DND-41 (cell line): ENCODE measurements at regions not wholly inside any gene's neighbourhood (a gene's known extent, or its start where the extent isn't known, plus 50 kb on each side); places are given as distances from the start of the nearest gene placed in this dataset.

Experiments used
- EZH2 ChIP-seq: IDR thresholded peaks from 3 replicates; pipeline ENCODE4 v1.6.1; 2012; ENCODE audit warnings: borderline replicate concordance, low read depth, mild to moderate bottlenecking, moderate library complexity, low read length, inconsistent platforms; ENCODE audit not compliant: severe bottlenecking
- TF ChIP-seq, protein P1 (sequence below): IDR thresholded peaks from 2 replicates; pipeline ENCODE4 v1.5.1; 2012; ENCODE audit warnings: borderline replicate concordance, low read length, moderate library complexity, mild to moderate bottlenecking; ENCODE audit not compliant: poor library complexity, severe bottlenecking; ENCODE audit errors: extremely low read depth

DNA sequence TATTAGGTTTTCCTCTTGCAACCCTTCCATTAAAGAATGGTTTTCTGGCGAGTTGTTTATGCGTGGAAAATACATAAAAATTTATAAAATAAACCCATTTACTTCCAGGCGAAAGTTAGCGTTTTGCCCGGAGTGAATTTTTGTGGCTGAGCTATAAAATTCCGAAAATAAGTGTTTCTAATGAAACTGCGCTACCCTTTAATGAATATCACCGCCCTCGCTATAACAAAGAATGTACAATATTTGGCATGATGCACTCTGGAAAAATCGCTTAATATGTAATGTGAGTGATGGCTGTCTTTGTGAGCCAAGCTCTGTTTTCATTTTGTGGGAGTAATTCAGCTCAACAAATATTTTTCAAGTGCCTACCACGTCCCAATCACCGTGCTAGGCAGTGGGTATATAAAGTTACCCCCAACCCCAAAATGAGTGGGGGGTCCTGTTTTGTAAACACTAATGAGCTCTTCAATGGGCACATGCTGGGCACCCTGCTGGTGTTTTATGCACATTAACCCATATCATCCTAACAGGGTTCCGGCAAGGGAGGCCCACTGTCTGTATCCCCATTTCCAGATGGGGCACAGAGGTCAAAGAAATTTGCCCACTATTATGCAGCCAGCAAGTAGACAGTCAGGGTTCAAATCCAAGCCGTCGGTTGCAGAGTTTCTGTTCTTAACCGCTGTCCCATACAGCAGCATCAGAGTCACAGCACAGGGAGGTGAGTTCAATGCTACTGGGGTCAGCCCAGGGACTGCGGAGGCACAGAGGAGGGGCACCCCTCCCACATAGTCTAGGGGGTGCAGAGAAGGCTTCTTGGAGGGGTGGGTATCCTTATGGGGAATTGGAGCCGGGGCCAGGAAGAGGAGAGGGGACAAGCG lies 65.7 kb upstream of the STX18 start:
- TF ChIP-seq, protein P1, sequence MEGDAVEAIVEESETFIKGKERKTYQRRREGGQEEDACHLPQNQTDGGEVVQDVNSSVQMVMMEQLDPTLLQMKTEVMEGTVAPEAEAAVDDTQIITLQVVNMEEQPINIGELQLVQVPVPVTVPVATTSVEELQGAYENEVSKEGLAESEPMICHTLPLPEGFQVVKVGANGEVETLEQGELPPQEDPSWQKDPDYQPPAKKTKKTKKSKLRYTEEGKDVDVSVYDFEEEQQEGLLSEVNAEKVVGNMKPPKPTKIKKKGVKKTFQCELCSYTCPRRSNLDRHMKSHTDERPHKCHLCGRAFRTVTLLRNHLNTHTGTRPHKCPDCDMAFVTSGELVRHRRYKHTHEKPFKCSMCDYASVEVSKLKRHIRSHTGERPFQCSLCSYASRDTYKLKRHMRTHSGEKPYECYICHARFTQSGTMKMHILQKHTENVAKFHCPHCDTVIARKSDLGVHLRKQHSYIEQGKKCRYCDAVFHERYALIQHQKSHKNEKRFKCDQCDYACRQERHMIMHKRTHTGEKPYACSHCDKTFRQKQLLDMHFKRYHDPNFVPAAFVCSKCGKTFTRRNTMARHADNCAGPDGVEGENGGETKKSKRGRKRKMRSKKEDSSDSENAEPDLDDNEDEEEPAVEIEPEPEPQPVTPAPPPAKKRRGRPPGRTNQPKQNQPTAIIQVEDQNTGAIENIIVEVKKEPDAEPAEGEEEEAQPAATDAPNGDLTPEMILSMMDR, result no peak
- no peak for TF ChIP-seq EZH2
